A673 (cell line): ENCODE measurements at regions not wholly inside any gene's neighbourhood (a gene's known extent, or its start where the extent isn't known, plus 50 kb on each side); places are given as distances from the start of the nearest gene placed in this dataset.

Source experiments
- EZH2 ChIP-seq: fragments of 200-600 bp; sonication (generic); IDR thresholded peaks from 2 replicates; pipeline ENCODE4 v1.6.1; 2017; ENCODE audit warnings: borderline replicate concordance, low read depth, mild to moderate bottlenecking, mixed read lengths, antibody characterized with exemption, low read length; ENCODE audit not compliant: poor library complexity, severe bottlenecking
- TF ChIP-seq, protein P1 (sequence below): fragments of 300-800, 200-600 bp; sonication (generic); conservative IDR thresholded peaks from 2 replicates; pipeline ENCODE4 v1.5.1; 2017; ENCODE audit warnings: low read depth, mild to moderate bottlenecking, antibody characterized with exemption, low read length, moderate library complexity, mixed read lengths

DNA sequence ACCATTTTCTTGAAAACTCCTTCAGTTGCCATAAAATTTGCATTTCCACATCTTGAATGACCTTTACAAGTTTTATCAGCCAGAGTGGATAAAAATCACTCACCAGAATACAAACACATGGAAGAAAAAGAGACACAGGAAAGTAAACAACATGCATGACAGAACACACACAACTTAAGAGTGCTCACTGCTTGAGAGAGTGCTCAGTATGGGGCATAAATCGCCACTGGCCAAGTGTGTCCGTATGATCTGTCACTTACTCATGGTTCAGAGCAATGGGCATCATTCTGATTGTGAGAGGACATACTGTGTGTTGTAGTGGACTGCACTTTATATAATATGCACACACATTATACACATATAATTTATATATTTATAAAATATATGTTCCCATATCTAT, 155.6 kb upstream of the NTRK2 start:
- TF ChIP-seq, protein P1, sequence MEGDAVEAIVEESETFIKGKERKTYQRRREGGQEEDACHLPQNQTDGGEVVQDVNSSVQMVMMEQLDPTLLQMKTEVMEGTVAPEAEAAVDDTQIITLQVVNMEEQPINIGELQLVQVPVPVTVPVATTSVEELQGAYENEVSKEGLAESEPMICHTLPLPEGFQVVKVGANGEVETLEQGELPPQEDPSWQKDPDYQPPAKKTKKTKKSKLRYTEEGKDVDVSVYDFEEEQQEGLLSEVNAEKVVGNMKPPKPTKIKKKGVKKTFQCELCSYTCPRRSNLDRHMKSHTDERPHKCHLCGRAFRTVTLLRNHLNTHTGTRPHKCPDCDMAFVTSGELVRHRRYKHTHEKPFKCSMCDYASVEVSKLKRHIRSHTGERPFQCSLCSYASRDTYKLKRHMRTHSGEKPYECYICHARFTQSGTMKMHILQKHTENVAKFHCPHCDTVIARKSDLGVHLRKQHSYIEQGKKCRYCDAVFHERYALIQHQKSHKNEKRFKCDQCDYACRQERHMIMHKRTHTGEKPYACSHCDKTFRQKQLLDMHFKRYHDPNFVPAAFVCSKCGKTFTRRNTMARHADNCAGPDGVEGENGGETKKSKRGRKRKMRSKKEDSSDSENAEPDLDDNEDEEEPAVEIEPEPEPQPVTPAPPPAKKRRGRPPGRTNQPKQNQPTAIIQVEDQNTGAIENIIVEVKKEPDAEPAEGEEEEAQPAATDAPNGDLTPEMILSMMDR, result no peak
- no peak for TF ChIP-seq EZH2
